DND-41 (cell line): ENCODE measurements at regions not wholly inside any gene's neighbourhood (a gene's known extent, or its start where the extent isn't known, plus 50 kb on each side); places are given as distances from the start of the nearest gene placed in this dataset.

Experiments used
- ATAC-seq: fragments of 200-7000 bp; cut with Tn5 transposase; 3 replicates; pipeline ENCODE4 v1.9.1; 2021; ENCODE audit warnings: low read depth; ENCODE audit not compliant: insufficient read depth
- DNase-seq: peaks from one replicate; pipeline ENCODE4 v3.0.0-alpha.2; 2020
- H2AFZ ChIP-seq: 2 replicates; pipeline ENCODE4 v1.6.0; 2012; ENCODE audit warnings: low read depth, low read length
- H3K27ac ChIP-seq: 2 replicates; pipeline ENCODE4 v1.5.1; 2012; ENCODE audit warnings: low read length, inconsistent platforms
- H3K27me3 ChIP-seq: fragments of 200-600 bp; sonication (generic); 2 replicates; pipeline ENCODE4 v1.6.0; 2012; ENCODE audit warnings: low read length, mild to moderate bottlenecking, inconsistent platforms; ENCODE audit not compliant: insufficient read depth, poor library complexity
- H3K36me3 ChIP-seq: 2 replicates; pipeline ENCODE4 v1.5.1; 2012; ENCODE audit warnings: low read length, inconsistent platforms; ENCODE audit not compliant: insufficient read depth
- H3K4me1 ChIP-seq: 2 replicates; pipeline ENCODE4 v1.5.1; 2012; ENCODE audit warnings: mild to moderate bottlenecking, low read length; ENCODE audit not compliant: insufficient read depth
- H3K4me2 ChIP-seq: 2 replicates; pipeline ENCODE4 v1.6.0; 2012; ENCODE audit warnings: mild to moderate bottlenecking, moderate library complexity, low read length, inconsistent platforms; ENCODE audit not compliant: insufficient read depth
- H3K4me3 ChIP-seq, 2 experiments: fragments of 200-600 bp in 1 of 2; shearing (Covaris generic) in 1 of 2; 2 replicates each; pipeline ENCODE4 v1.5.1; 2012 to 2016; ENCODE audit warnings: inconsistent platforms in 2 of 2, low read length in 2 of 2, mild to moderate bottlenecking in 2 of 2, low read depth in 1 of 2, moderate library complexity in 1 of 2
- H3K79me2 ChIP-seq: 2 replicates; pipeline ENCODE4 v1.6.0; 2012; ENCODE audit warnings: low read length, inconsistent platforms; ENCODE audit not compliant: insufficient read depth
- H3K9ac ChIP-seq: 2 replicates; pipeline ENCODE4 v1.6.0; 2012; ENCODE audit warnings: low read depth, mild to moderate bottlenecking, inconsistent platforms, low read length, moderate library complexity
- H3K9me3 ChIP-seq: 2 replicates; pipeline ENCODE4 v1.5.1; 2012; ENCODE audit warnings: low read length, moderate library complexity, mild to moderate bottlenecking, inconsistent platforms; ENCODE audit not compliant: insufficient read depth, severe bottlenecking
- H4K20me1 ChIP-seq: 2 replicates; pipeline ENCODE4 v1.6.0; 2012; ENCODE audit warnings: low read length; ENCODE audit not compliant: insufficient read depth
- CTCF ChIP-seq: IDR thresholded peaks from 2 replicates; pipeline ENCODE4 v1.5.1; 2012; ENCODE audit warnings: borderline replicate concordance, low read length, moderate library complexity, mild to moderate bottlenecking; ENCODE audit not compliant: poor library complexity, severe bottlenecking; ENCODE audit errors: extremely low read depth
- EZH2 ChIP-seq: IDR thresholded peaks from 3 replicates; pipeline ENCODE4 v1.6.1; 2012; ENCODE audit warnings: borderline replicate concordance, low read depth, mild to moderate bottlenecking, moderate library complexity, low read length, inconsistent platforms; ENCODE audit not compliant: severe bottlenecking

- no peak overlapping the region for H3K4me2 ChIP-seq
- H3K27ac ChIP-seq, result no peak overlapping the region
- H2AFZ ChIP-seq, result no peak overlapping the region
- H3K4me1 ChIP-seq, result peaks cover 6% of the 10 kb centered on the region; the same call in 1 of the 2 replicates
- H3K79me2 ChIP-seq, result no peaks in the 10 kb centered on the region
- H3K36me3 ChIP-seq, result no peaks in the 10 kb centered on the region
- H4K20me1 ChIP-seq, result no peaks in the 10 kb centered on the region
- DNase-seq (no peak), ATAC-seq (peak; percentile 48; the same call in 2 of the 3 replicates)
- H3K9me3 ChIP-seq, result peaks cover 5% of the 10 kb centered on the region
- H3K9ac ChIP-seq, result no peak overlapping the region
- TF ChIP-seq EZH2, result no peak
- TF ChIP-seq CTCF, result peak; percentile 21
- H3K27me3 ChIP-seq, result no peaks in the 10 kb centered on the region
- H3K4me3 ChIP-seq, result no peak overlapping the region
Measured at GRCh38 chr3:194287374-194287773, 63.8 kb downstream of the CPN2 start.

- Histone ChIP-seq H3K9ac (no peak overlapping the region), H3K4me1 (peaks cover 6% of the 10 kb centered on the region; the same call in 1 of the 2 replicates), H2AFZ (no peak overlapping the region), H3K9me3 (peaks cover 5% of the 10 kb centered on the region), H4K20me1 (no peaks in the 10 kb centered on the region), H3K4me2 (no peak overlapping the region), H3K27me3 (no peaks in the 10 kb centered on the region), H3K27ac (no peak overlapping the region), H3K79me2 (no peaks in the 10 kb centered on the region), H3K36me3 (no peaks in the 10 kb centered on the region), H3K4me3 (no peak overlapping the region)
- DNase-seq, result no peak
- 0 out of 3 replicates have a peak, but pooled peaks have one; percentile 35 for ATAC-seq
- TF ChIP-seq CTCF (no peak), EZH2 (no peak)
Measured at GRCh38 chr3:194287977-194288706, 63.0 kb downstream of the CPN2 start.
